Pulmonary artery endothelial cell (primary cell): ENCODE measurements at regions not wholly inside any gene's neighbourhood (a gene's known extent, or its start where the extent isn't known, plus 50 kb on each side); places are given as distances from the start of the nearest gene placed in this dataset.
"Not testable (repeated sequence)": the region's sequence is repeated elsewhere in the genome, so short reads cannot be mapped to it uniquely, and the experiment has no call there.

Experiments used
- DNase-seq: peaks from one replicate; pipeline ENCODE4 v3.0.0-alpha.2; 2011; ENCODE audit warnings: low read depth, low spot score

GRCh38 chr4:131001371-131001770, 1905.4 kb downstream of the C4orf33 start:
- DNase-seq = no peak

DNA sequence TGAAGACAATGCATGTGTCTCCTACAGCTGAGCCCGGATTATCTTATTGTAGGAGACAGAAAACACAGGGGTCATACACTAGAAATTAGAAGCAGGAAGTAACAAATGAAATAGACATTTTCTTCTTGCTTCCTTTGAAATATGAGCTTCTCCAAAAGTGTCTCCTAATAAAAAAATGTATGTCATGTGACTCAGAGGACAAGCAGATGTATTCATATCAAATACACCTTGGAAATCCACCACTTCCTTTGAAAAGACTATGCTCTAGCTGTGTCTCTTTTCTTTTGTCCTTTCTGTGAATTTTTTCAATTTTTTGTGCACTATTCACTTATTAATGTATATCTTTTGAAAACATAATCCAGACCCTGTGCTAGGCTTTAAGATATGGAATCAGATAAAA, 1906.2 kb downstream of the C4orf33 start:
- DNase-seq = no peak

- no peak for DNase-seq
These were observed 1910.4 kb downstream of the C4orf33 start for GRCh38 chr4:131006388-131006787.

- not testable (repeated sequence) for DNase-seq
These were observed 1916.0 kb downstream of the C4orf33 start for GRCh38 chr4:131011961-131012360.

DNA sequence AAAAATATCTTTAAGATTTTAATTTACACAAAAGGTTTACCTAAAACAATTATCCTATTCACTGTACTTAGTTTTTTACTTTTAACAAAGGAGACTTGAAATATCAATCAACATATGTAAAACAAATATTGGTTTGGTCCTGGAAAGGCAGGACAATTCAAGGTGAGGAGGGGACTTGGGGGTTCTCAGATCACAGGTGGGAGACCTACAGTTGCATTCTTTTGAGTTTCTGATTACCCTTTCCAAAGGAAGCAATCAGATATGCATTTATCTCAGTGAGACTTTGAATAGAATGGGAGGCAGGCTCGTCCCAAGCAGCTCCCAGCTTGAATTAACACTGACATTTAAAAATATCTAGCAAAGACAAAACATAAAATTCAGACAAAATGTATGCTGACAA, 1917.3 kb downstream of the C4orf33 start:
- DNase-seq = no peak

DNA sequence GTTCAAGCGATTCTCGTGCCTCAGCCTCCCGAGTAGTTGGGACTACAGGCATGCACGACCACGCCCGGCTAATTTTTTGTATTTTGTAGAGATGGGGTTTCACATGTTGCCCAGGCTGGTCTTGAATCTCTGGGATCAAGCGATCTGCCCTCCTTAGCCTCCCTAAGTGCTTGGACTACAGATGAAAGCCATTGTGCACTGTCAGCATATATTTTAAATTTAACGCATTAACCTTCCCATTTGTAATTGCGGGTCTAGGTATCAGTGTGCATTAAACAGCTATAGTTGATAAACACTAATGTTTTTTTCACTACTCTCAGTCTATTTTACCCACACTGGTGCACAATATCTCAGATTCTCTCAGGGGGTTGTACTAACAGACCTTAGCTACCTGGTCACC, 1930.8 kb downstream of the C4orf33 start:
- no peak for DNase-seq

- no peak for DNase-seq
These were observed 1948.4 kb downstream of the C4orf33 start for GRCh38 chr4:131044368-131044767.

GRCh38 chr4:131046821-131047220, 1950.9 kb downstream of the C4orf33 start:
- DNase-seq = no peak

GRCh38 chr4:131052646-131053045, 1956.7 kb downstream of the C4orf33 start:
- DNase-seq = no peak

GRCh38 chr4:131054489-131055019, 1958.6 kb downstream of the C4orf33 start:
- DNase-seq = no peak

DNA sequence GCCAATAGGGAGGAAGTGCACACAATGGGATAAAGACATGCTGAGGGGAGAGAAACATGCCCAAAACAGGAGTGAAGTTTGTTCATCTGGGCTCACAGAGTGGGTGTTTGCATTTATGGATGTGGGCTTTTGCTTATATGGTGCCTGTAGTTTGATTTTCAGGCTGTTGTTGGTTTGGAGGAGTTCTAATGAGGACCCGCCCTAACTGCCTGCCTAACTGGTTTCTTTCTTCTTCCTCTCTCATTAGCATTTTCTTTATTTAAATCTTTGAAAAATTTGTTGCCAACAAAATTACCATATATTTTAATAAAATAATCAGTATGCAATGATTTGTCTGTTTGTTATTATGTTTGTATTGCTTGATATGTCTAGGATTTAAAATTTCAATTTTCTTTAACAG, 1965.8 kb downstream of the C4orf33 start:
- no peak for DNase-seq

DNA sequence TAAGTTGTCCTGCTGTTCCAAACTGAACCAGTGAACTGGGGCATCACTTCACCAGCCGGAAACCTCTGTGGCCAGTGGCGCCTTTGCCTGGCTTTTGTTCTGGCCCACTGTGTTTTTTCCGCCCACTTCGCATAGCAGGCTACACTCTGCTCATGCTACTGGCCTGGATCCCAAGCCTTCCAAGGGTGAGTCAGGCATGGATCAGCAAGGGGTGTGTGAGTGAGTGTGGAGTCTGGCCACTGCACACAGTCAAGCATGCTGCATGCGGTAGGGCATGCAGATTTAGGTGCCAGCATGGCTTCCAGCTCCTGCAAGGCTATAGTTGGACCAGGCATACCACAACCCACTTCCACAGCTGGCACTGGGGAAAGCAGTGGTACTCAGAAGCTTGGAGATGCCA, 1967.9 kb downstream of the C4orf33 start:
- no peak for DNase-seq

- DNase-seq = no peak
These were observed 1985.1 kb downstream of the C4orf33 start for GRCh38 chr4:131081069-131081468.

- no peak for DNase-seq
These were observed 1989.0 kb downstream of the C4orf33 start for GRCh38 chr4:131084997-131085396.

DNA sequence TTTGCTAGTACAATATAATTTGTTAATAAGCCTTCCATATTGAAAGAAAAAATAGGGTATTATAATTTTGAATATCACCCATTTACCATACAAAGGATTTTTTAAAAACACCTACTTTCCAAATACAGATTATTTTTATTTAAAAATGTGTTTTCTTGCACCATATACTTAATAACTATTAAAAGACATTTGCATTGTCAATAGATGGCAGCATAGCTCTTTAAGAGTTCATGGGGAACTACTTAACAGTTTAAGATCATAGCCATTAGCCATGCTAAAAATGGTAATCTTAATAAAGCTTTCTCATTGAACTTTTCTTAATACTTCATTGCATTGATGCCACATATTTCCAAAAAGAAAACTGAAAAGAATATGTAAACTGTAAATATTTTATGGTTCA, 1995.9 kb downstream of the C4orf33 start:
- DNase-seq = no peak

GRCh38 chr4:131093303-131093702, 1997.4 kb downstream of the C4orf33 start:
- no peak for DNase-seq

DNA sequence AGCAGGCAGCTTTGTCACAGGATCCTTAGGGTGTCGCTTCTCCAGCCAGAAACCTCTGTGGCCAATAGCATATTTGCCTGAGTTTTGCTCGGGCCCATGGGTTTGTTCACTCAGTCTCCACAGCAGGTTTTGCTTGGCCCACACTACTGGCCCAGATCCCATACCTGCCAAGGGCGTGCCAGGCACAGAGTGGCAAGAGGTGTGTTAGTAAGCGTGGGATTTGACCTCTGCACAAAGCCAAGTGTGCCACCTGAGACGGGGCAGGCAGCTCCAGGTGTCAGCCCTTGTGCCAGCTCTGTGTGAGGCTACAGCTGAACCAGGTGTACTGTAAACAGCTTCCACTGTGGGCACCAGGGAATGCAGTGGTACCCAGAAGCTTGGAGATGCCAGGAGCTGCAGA, 2003.0 kb downstream of the C4orf33 start:
- DNase-seq = no peak

GRCh38 chr4:131113273-131113672, 2017.3 kb downstream of the C4orf33 start:
- DNase-seq = no peak

DNA sequence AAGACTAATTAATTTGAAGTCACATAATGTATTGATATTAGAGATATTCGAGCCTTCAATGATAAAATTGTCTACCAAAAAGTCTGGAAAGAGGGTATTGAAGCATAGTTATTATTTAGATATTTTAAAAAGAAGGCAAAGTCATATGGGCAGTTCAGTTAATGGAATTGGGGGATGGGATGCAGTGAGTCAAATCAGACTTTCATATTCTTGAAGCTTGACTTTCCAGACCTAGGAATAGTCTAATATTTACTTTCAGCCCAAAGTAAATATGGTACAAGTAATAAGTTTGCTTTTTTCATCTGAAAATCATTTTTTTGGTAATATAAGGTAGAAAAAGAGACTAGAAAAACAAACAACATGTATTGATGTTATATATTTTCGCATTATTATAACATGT, 2017.8 kb downstream of the C4orf33 start:
- DNase-seq = no peak

GRCh38 chr4:131119661-131120060, 2023.7 kb downstream of the C4orf33 start:
- no peak for DNase-seq

DNA sequence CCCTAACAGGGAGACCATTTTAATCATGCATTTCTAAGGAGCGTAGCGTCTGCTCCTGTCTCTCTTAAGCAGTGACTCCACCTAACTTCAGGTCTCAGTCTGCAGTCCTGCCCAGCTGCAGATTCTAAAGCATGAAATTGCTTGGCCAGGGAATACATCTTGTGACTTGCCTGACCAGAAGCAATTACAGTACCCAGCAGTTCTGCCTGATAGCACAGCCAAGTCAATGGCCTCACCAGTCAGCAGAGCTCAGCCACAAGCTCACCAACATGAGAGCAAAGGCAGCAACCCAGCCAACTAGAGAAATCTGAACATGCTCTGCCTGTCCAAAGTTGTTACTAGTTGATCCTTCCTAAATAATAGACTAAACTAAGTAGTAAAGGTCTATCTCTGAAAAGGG, 2011.9 kb upstream of the PCDH10 start:
- no peak for DNase-seq

DNA sequence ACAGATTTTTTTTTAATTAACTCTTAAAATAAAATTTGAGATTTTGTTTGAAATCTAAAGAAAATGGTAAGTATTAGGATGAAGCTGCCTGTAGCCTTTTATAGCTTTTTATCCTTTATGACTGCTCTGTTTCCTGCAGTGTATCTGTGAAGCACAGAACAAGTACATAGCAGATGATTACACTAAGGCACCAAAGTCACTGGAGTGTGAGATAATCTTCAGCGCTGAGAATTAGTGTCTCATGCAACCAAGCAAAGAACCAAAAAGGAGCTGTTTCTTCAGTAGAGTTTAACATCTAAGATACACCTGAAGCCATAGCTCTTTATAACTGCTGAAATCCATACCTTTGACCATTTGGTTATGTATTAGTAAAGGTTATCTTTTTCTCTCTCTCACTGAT, 1989.8 kb upstream of the PCDH10 start:
- DNase-seq = no peak

GRCh38 chr4:131192318-131192717, 1956.8 kb upstream of the PCDH10 start:
- DNase-seq = no peak

DNA sequence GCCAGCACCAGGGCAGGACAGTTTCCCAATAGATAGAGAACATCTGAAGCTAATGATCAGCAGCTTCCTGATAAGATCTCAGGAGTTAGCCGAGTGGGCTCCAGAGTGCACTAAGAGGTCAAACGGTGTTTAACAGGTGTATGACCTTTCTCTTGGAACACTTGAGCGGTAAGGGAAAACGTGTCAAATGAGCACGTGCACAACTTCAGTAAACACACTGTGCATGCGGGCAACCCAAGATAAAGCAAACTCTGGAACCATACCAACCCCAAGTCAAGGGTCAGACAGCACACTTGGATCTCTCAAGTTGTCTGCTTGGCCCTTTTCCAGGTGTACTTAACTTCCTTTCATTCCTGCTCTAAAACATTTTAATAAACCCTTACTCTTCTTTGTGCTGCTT, 1941.5 kb upstream of the PCDH10 start:
- DNase-seq = no peak
